Endodermal cell (in vitro differentiated cells): ENCODE measurements at regions not wholly inside any gene's neighbourhood (a gene's known extent, or its start where the extent isn't known, plus 50 kb on each side); places are given as distances from the start of the nearest gene placed in this dataset.

Source experiments
- DNase-seq: peaks from one replicate; pipeline ENCODE4 v3.0.0-alpha.2; 2017
- H3K27ac ChIP-seq: 2 replicates; pipeline ENCODE4 v1.5.1; 2013; ENCODE audit warnings: mild to moderate bottlenecking, low read depth, low read length, moderate library complexity
- H3K27me3 ChIP-seq: 2 replicates; pipeline ENCODE4 v1.6.1; 2013; ENCODE audit warnings: mild to moderate bottlenecking, low read length, moderate library complexity; ENCODE audit not compliant: insufficient read depth, control insufficient read depth, poor library complexity, severe bottlenecking
- H3K36me3 ChIP-seq: 2 replicates; pipeline ENCODE4 v1.7.0; 2013; ENCODE audit warnings: mild to moderate bottlenecking, low read length, moderate library complexity; ENCODE audit not compliant: control insufficient read depth, insufficient read depth
- H3K4me1 ChIP-seq: one replicate; pipeline ENCODE4 v1.7.0; 2013; ENCODE audit warnings: low read length; ENCODE audit not compliant: control insufficient read depth, insufficient read depth
- H3K4me3 ChIP-seq: 2 replicates; pipeline ENCODE4 v1.5.1; 2013; ENCODE audit warnings: mild to moderate bottlenecking, low read length, moderate library complexity
- H3K9ac ChIP-seq: 2 replicates; pipeline ENCODE4 v1.6.1; 2013; ENCODE audit warnings: mild to moderate bottlenecking, low read length, moderate library complexity; ENCODE audit not compliant: poor library complexity, severe bottlenecking; ENCODE audit errors: extremely low read depth
- H3K9me3 ChIP-seq: 2 replicates; pipeline ENCODE4 v1.6.1; 2013; ENCODE audit warnings: mild to moderate bottlenecking, low read length, moderate library complexity; ENCODE audit not compliant: control insufficient read depth
- H3K27ac Mint-ChIP-seq: 2 replicates; pipeline ENCODE4 v1.8.0; 2020; ENCODE audit warnings: mixed read lengths
- H3K27me3 Mint-ChIP-seq: 2 replicates; pipeline ENCODE4 v1.8.0; 2021; ENCODE audit warnings: mild to moderate bottlenecking, mixed read lengths; ENCODE audit not compliant: insufficient read depth
- H3K36me3 Mint-ChIP-seq: 2 replicates; pipeline ENCODE4 v1.8.0; 2020; ENCODE audit warnings: low read depth, mixed read lengths
- H3K4me1 Mint-ChIP-seq: 2 replicates; pipeline ENCODE4 v1.8.0; 2020; ENCODE audit warnings: mixed read lengths
- H3K4me3 Mint-ChIP-seq: 2 replicates; pipeline ENCODE4 v1.8.0; 2020; ENCODE audit warnings: mild to moderate bottlenecking, moderate library complexity, mixed read lengths
- H3K9me3 Mint-ChIP-seq: 2 replicates; pipeline ENCODE4 v1.8.0; 2020; ENCODE audit warnings: mild to moderate bottlenecking, mixed read lengths
- WGBS, 2 experiments: methylation state at CpG; one replicate each; pipeline versions ENCODE4 v1.1.5 to v1.1.7; 2013; ENCODE audit warnings: missing lambda C conversion rate in 2 of 2, mixed read lengths in 1 of 2; ENCODE audit not compliant: insufficient coverage in 1 of 2, insufficient read length in 1 of 2; 5-methylcytosine and 5-hydroxymethylcytosine counted together
- TF ChIP-seq, protein P1 (sequence below): fragments of 200-600 bp; sonication (generic); conservative IDR thresholded peaks from 2 replicates; pipeline ENCODE4 v1.5.0; 2021; ENCODE audit warnings: antibody characterized with exemption, mild to moderate bottlenecking

DNA sequence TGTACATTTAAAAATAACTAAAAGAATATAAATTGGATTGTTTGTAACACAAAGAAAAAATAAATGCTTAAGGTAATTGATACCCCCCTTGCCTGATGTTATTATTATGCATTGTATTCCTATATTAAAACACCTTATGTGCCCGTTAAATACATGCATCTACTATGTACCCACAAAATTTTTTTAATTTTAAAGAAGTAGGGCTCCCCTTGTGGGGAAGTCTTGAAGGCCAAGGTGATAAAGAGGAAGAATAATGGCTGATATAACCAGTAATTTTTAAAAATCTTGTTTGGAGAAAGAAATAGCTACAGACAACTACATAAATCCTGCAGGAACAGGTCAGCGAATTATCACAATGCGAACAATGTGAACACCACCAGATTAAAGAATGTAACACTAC, 451.7 kb upstream of the ARHGEF26 start:
- TF ChIP-seq, protein P1, sequence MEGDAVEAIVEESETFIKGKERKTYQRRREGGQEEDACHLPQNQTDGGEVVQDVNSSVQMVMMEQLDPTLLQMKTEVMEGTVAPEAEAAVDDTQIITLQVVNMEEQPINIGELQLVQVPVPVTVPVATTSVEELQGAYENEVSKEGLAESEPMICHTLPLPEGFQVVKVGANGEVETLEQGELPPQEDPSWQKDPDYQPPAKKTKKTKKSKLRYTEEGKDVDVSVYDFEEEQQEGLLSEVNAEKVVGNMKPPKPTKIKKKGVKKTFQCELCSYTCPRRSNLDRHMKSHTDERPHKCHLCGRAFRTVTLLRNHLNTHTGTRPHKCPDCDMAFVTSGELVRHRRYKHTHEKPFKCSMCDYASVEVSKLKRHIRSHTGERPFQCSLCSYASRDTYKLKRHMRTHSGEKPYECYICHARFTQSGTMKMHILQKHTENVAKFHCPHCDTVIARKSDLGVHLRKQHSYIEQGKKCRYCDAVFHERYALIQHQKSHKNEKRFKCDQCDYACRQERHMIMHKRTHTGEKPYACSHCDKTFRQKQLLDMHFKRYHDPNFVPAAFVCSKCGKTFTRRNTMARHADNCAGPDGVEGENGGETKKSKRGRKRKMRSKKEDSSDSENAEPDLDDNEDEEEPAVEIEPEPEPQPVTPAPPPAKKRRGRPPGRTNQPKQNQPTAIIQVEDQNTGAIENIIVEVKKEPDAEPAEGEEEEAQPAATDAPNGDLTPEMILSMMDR, result peak; percentile 69
- H3K27me3 Mint-ChIP-seq, result no peaks in the 10 kb centered on the region
- Histone ChIP-seq H3K27me3 (no peaks in the 10 kb centered on the region), H3K36me3 (no peaks in the 10 kb centered on the region), H3K27ac (no peak overlapping the region), H3K9me3 (no peaks in the 10 kb centered on the region), H3K9ac (no peak overlapping the region), H3K4me3 (no peak overlapping the region), H3K4me1 (no peaks in the 10 kb centered on the region)
- WGBS, 2 experiments, result 88 to 100% methylated on average over 1 to 2 of the region's 3 CpGs
- H3K4me1 Mint-ChIP-seq, result peaks cover 22% of the 10 kb centered on the region
- DNase-seq, result no peak
- no peak overlapping the region for H3K4me3 Mint-ChIP-seq
- no peaks in the 10 kb centered on the region for H3K36me3 Mint-ChIP-seq
- no peak overlapping the region for H3K27ac Mint-ChIP-seq
- no peaks in the 10 kb centered on the region for H3K9me3 Mint-ChIP-seq

DNA sequence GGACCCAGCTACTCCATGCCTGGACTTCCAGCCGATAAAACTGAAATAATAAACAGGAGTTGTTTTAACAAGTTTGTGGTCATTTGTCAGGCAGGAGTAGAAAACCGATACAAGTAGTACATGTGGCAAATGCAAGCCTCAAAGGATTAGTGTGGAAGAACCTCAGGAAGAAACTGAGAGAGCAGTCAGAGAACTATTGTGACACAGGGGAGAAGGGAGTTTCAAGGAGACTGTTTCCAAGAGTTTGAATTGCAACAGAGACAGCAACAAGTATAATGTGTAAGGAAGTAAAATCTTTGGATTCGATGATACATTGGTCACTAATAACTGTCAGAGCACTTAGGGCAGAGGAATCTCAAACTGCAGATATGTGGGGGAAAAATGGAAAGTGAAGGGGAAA, 450.6 kb upstream of the ARHGEF26 start:
- H3K27me3 Mint-ChIP-seq, result no peaks in the 10 kb centered on the region

DNA sequence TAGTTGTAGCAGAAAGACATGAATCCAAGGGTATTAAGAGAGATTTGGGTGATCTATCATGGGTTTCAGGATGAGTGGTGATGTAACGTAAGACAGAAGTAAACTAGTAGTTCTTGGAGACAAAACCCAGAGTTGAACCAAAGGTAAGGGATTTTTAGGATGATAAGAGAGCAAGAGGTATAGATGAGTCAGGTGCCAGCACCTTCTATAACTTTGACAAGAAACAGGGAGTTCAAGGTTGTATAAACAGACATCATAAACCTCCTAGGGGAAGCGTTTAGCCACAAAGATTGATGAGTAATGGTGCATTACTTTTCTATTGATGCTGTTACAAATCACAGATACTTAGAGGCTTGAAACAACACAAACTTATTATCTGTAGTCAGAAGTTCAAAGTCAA, 447.3 kb upstream of the ARHGEF26 start:
- H3K27me3 ChIP-seq, result no peaks in the 10 kb centered on the region
- no peaks in the 10 kb centered on the region for H3K36me3 Mint-ChIP-seq
- no peaks in the 10 kb centered on the region for H3K9me3 Mint-ChIP-seq
- H3K4me3 ChIP-seq, result no peak overlapping the region
- 96 to 100% methylated on average over 1 to 2 of the region's 2 CpGs for WGBS, 2 experiments
- TF ChIP-seq, protein P1, result no peak
- no peak overlapping the region for H3K27ac ChIP-seq
- no peak overlapping the region for H3K27ac Mint-ChIP-seq
- H3K4me1 Mint-ChIP-seq, result peaks cover 4% of the 10 kb centered on the region
- no peaks in the 10 kb centered on the region for H3K9me3 ChIP-seq
- H3K9ac ChIP-seq, result no peak overlapping the region
- no peaks in the 10 kb centered on the region for H3K27me3 Mint-ChIP-seq
- H3K4me3 Mint-ChIP-seq, result no peak overlapping the region
- no peak for DNase-seq
- H3K36me3 ChIP-seq, result no peaks in the 10 kb centered on the region
- H3K4me1 ChIP-seq, result no peaks in the 10 kb centered on the region

More for the DNA sequence above, 450.6 kb upstream of the ARHGEF26 start:
- Mint-ChIP-seq H3K4me3 (no peak overlapping the region), H3K36me3 (no peaks in the 10 kb centered on the region), H3K9me3 (no peaks in the 10 kb centered on the region), H3K27ac (no peak overlapping the region), H3K4me1 (peaks cover 20% of the 10 kb centered on the region)
- no peaks in the 10 kb centered on the region for H3K4me1 ChIP-seq
- 72 to 79% methylated on average over 3 of the region's 3 CpGs for WGBS, 2 experiments
- DNase-seq, result no peak
- H3K9ac ChIP-seq, result no peak overlapping the region
- H3K36me3 ChIP-seq, result no peaks in the 10 kb centered on the region
- no peak overlapping the region for H3K27ac ChIP-seq
- TF ChIP-seq, protein P1, result no peak
- no peak overlapping the region for H3K4me3 ChIP-seq
- no peaks in the 10 kb centered on the region for H3K9me3 ChIP-seq
- no peaks in the 10 kb centered on the region for H3K27me3 ChIP-seq
